MCF 10A (cell line): ENCODE measurements at regions not wholly inside any gene's neighbourhood (a gene's known extent, or its start where the extent isn't known, plus 50 kb on each side); places are given as distances from the start of the nearest gene placed in this dataset.
"Not testable (repeated sequence)": the region's sequence is repeated elsewhere in the genome, so short reads cannot be mapped to it uniquely, and the experiment has no call there.

ENCODE experiments used
- BruUV-seq: library from RNA; stranded (reverse); fragments of 400-500 nt; replicated peaks from 2 replicates; lab custom pipeline; 2021; lab: Mats Ljungman, UMichigan
- CTCF ChIA-PET: fragments of 300-600 bp; sonication (Branson Sonifier 250); formaldehyde crosslinking; extraction: SDS; loops from one replicate; lab custom pipeline; 2021; ENCODE audit warnings: antibody characterized with exemption, inconsistent platforms; lab: Yijun Ruan, JAX
- POLR2A ChIA-PET: fragments of 300-600, 350-650 bp; sonication (Branson Sonifier 250); formaldehyde crosslinking; extraction: SDS; loops from one replicate; lab custom pipeline; 2020; ENCODE audit warnings: antibody characterized with exemption, inconsistent platforms; lab: Yijun Ruan, JAX
- DNase-seq: peaks from one replicate; pipeline ENCODE4 v3.0.0-alpha.2; 2018; ENCODE audit not compliant: unreplicated experiment
- H3K27ac Mint-ChIP-seq: one replicate; pipeline ENCODE4 v1.8.0; 2022; ENCODE audit warnings: mild to moderate bottlenecking, low read depth, mixed read lengths; ENCODE audit not compliant: unreplicated experiment
- H3K27me3 Mint-ChIP-seq: one replicate; pipeline ENCODE4 v1.8.0; 2022; ENCODE audit warnings: mixed read lengths; ENCODE audit not compliant: insufficient read depth, unreplicated experiment
- H3K36me3 Mint-ChIP-seq: one replicate; pipeline ENCODE4 v1.8.0; 2022; ENCODE audit warnings: mild to moderate bottlenecking, moderate library complexity, mixed read lengths; ENCODE audit not compliant: insufficient read depth, unreplicated experiment
- H3K4me1 Mint-ChIP-seq: one replicate; pipeline ENCODE4 v1.8.0; 2022; ENCODE audit warnings: mixed read lengths; ENCODE audit not compliant: insufficient read depth, unreplicated experiment
- H3K4me3 Mint-ChIP-seq: one replicate; pipeline ENCODE4 v1.8.0; 2022; ENCODE audit warnings: mild to moderate bottlenecking, moderate library complexity, mixed read lengths; ENCODE audit not compliant: unreplicated experiment
- H3K9me3 Mint-ChIP-seq: one replicate; pipeline ENCODE4 v1.8.0; 2022; ENCODE audit warnings: mixed read lengths; ENCODE audit not compliant: unreplicated experiment
- CTCF ChIP-seq: fragments of 200-600 bp; IDR thresholded peaks from one replicate; pipeline ENCODE4 v1.8.0; 2022; ENCODE audit warnings: antibody characterized with exemption, mild to moderate bottlenecking; ENCODE audit not compliant: unreplicated experiment
- intact Hi-C: fragments of 100-400 bp; cut with micrococcal nuclease; formaldehyde crosslinking; loops from 2 replicates; pipeline ENCODE4 v1.14.1; 2022

- H3K4me1 Mint-ChIP-seq: no peaks in the 10 kb centered on the region
- H3K27me3 Mint-ChIP-seq: peaks cover 9% of the 10 kb centered on the region
- no peak overlapping the region for H3K27ac Mint-ChIP-seq
- H3K4me3 Mint-ChIP-seq: no peak overlapping the region
- no peak for TF ChIP-seq CTCF
- intact Hi-C loops: no loop called here
- ChIA-PET POLR2A (no interaction called here), CTCF (no interaction called here)
- H3K9me3 Mint-ChIP-seq: no peaks in the 10 kb centered on the region
- no peak for DNase-seq
- BruUV-seq: no TSS peak
- H3K36me3 Mint-ChIP-seq: no peaks in the 10 kb centered on the region
These were observed 123.8 kb downstream of the DMRT2 start for GRCh38 chr9:1173993-1174392.

GRCh38 chr9:1179366-1179765 lies 129.2 kb downstream of the DMRT2 start:
- no peak overlapping the region for H3K27ac Mint-ChIP-seq
- H3K4me1 Mint-ChIP-seq: peaks cover 5% of the 10 kb centered on the region
- H3K4me3 Mint-ChIP-seq: no peak overlapping the region
- intact Hi-C loops: no loop called here
- POLR2A ChIA-PET: no interaction called here
- H3K27me3 Mint-ChIP-seq: peaks cover 14% of the 10 kb centered on the region
- no peaks in the 10 kb centered on the region for H3K36me3 Mint-ChIP-seq
- DNase-seq: no peak
- no TSS peak for BruUV-seq
- peaks cover 6% of the 10 kb centered on the region for H3K9me3 Mint-ChIP-seq
- no peak for TF ChIP-seq CTCF
- CTCF ChIA-PET: interaction anchor here (0.6 to 0.7 kb wide), 3 partner anchors 39 to 535 kb away, joined by 3 to 5 read pairs (median 3); no protein-coding TSS in a partner anchor

GRCh38 chr9:1184146-1184545 lies 134.0 kb downstream of the DMRT2 start:
- no peak overlapping the region for H3K4me3 Mint-ChIP-seq
- H3K27ac Mint-ChIP-seq: no peak overlapping the region
- TF ChIP-seq CTCF: no peak
- BruUV-seq: no TSS peak
- intact Hi-C loops: no loop called here
- peaks cover 14% of the 10 kb centered on the region for H3K27me3 Mint-ChIP-seq
- peaks cover 5% of the 10 kb centered on the region for H3K4me1 Mint-ChIP-seq
- ChIA-PET POLR2A (no interaction called here), CTCF (no interaction called here)
- DNase-seq: no peak
- peaks cover 6% of the 10 kb centered on the region for H3K9me3 Mint-ChIP-seq
- H3K36me3 Mint-ChIP-seq: no peaks in the 10 kb centered on the region

- H3K9me3 Mint-ChIP-seq, BruUV-seq: not testable (repeated sequence)
These were observed 137.0 kb downstream of the DMRT2 start for GRCh38 chr9:1187137-1187536.

GRCh38 chr9:1195636-1196035 lies 145.5 kb downstream of the DMRT2 start:
- DNase-seq, H3K27ac Mint-ChIP-seq, H3K9me3 Mint-ChIP-seq, H3K4me1 Mint-ChIP-seq, H3K27me3 Mint-ChIP-seq, POLR2A ChIA-PET, intact Hi-C loops, BruUV-seq, H3K4me3 Mint-ChIP-seq, H3K36me3 Mint-ChIP-seq: not testable (repeated sequence)
- CTCF ChIA-PET: interaction anchor here (1.2 kb wide), 1 partner anchor 19 kb away, joined by 3 read pairs; no protein-coding TSS in a partner anchor

More at GRCh38 chr9:1187137-1187536, 137.0 kb downstream of the DMRT2 start:
- POLR2A ChIA-PET, DNase-seq, H3K27ac Mint-ChIP-seq, CTCF ChIA-PET, intact Hi-C loops, H3K4me1 Mint-ChIP-seq, H3K4me3 Mint-ChIP-seq, H3K36me3 Mint-ChIP-seq: not testable (repeated sequence)
- peaks cover 11% of the 10 kb centered on the region for H3K27me3 Mint-ChIP-seq
